OCI-LY7 (cell line): ENCODE measurements at regions not wholly inside any gene's neighbourhood (a gene's known extent, or its start where the extent isn't known, plus 50 kb on each side); places are given as distances from the start of the nearest gene placed in this dataset.

ENCODE experiments used
- BruUV-seq: library from RNA; stranded (reverse); fragments of 400-500 nt; replicated peaks from 2 replicates; lab custom pipeline; 2021; lab: Mats Ljungman, UMichigan
- CTCF ChIA-PET: fragments of 300-600 bp; sonication (Branson Sonifier 250); formaldehyde crosslinking; loops from one replicate; lab custom pipeline; 2022; ENCODE audit warnings: antibody characterized with exemption; ENCODE audit not compliant: unreplicated experiment; lab: Charles Lee
- POLR2A ChIA-PET: fragments of 300-600 bp; sonication (Branson Sonifier 250); formaldehyde crosslinking; loops from one replicate; lab custom pipeline; 2022; ENCODE audit warnings: antibody characterized with exemption; lab: Charles Lee
- DNase-seq: peaks from one replicate; pipeline ENCODE4 v3.0.0-alpha.2; 2015; ENCODE audit warnings: low spot score
- H2AFZ ChIP-seq: fragments of 200-600 bp; sonication (generic), shearing (Covaris generic); 2 replicates; pipeline ENCODE4 v1.6.1; 2014; ENCODE audit warnings: mild to moderate bottlenecking, antibody characterized with exemption, low read length, moderate library complexity
- H3K27ac ChIP-seq: fragments of 200-600 bp; sonication (generic); 2 replicates; pipeline ENCODE4 v1.5.1; 2014; ENCODE audit warnings: mixed run types, low read depth, mild to moderate bottlenecking, moderate library complexity, low read length, inconsistent platforms; ENCODE audit not compliant: poor library complexity, severe bottlenecking
- H3K36me3 ChIP-seq: fragments of 200-600 bp; sonication (generic); 2 replicates; pipeline ENCODE4 v1.6.1; 2014; ENCODE audit warnings: mild to moderate bottlenecking, antibody characterized with exemption, low read length, moderate library complexity, mixed read lengths; ENCODE audit not compliant: insufficient read depth
- H3K4me1 ChIP-seq: fragments of 200-600 bp; sonication (generic); 2 replicates; pipeline ENCODE4 v1.5.1; 2014; ENCODE audit warnings: mild to moderate bottlenecking, low read length; ENCODE audit not compliant: insufficient read depth, poor library complexity, severe bottlenecking
- H3K4me2 ChIP-seq: fragments of 200-600 bp; sonication (generic); 2 replicates; pipeline ENCODE4 v1.6.1; 2014; ENCODE audit warnings: mild to moderate bottlenecking, low read length
- H3K4me3 ChIP-seq: fragments of 200-600 bp; sonication (generic); 2 replicates; pipeline ENCODE4 v1.5.1; 2014; ENCODE audit warnings: mild to moderate bottlenecking, low read depth, low read length; ENCODE audit not compliant: poor library complexity, severe bottlenecking
- H3K79me2 ChIP-seq: fragments of 200-600 bp; sonication (generic); 2 replicates; pipeline ENCODE4 v1.6.1; 2016; ENCODE audit warnings: low read depth, mild to moderate bottlenecking, low read length, moderate library complexity, mixed read lengths; ENCODE audit not compliant: insufficient read depth
- H3K9me2 ChIP-seq: fragments of 200-600 bp; sonication (generic); 2 replicates; pipeline ENCODE4 v1.6.1; 2016; ENCODE audit warnings: mild to moderate bottlenecking, low read length, mixed read lengths; ENCODE audit not compliant: insufficient read depth
- H3K9me3 ChIP-seq: fragments of 200-600 bp; sonication (generic); 2 replicates; pipeline ENCODE4 v1.6.1; 2014; ENCODE audit warnings: mild to moderate bottlenecking, mixed run types, low read length, mixed read lengths
- H4K20me1 ChIP-seq: fragments of 200-600 bp; sonication (generic); 2 replicates; pipeline ENCODE4 v1.6.1; 2014; ENCODE audit warnings: mild to moderate bottlenecking, antibody characterized with exemption, low read length, moderate library complexity, mixed read lengths; ENCODE audit not compliant: insufficient read depth
- CTCF ChIP-seq: fragments of 200-600 bp; sonication (generic); conservative IDR thresholded peaks from 2 replicates; pipeline ENCODE4 v1.5.1; 2014; ENCODE audit warnings: mild to moderate bottlenecking, antibody characterized with exemption, low read length, moderate library complexity, mixed read lengths
- EZH2phosphoT487 ChIP-seq: fragments of 200-600 bp; sonication (generic); IDR thresholded peaks from 2 replicates; pipeline ENCODE4 v1.6.1; 2018; ENCODE audit warnings: low read depth, borderline replicate concordance, mild to moderate bottlenecking, mixed run types, antibody characterized with exemption, low read length, moderate library complexity, mixed read lengths
- intact Hi-C: fragments of 100-400 bp; cut with micrococcal nuclease; formaldehyde crosslinking; loops from one replicate; pipeline ENCODE4 v1.10.0; 2022; ENCODE audit not compliant: unreplicated experiment

- ChIA-PET POLR2A (no interaction called here), CTCF (no interaction called here)
- Histone ChIP-seq H2AFZ (no peak overlapping the region), H3K79me2 (no peaks in the 10 kb centered on the region), H4K20me1 (no peaks in the 10 kb centered on the region), H3K27ac (no peak overlapping the region), H3K4me1 (no peaks in the 10 kb centered on the region), H3K4me2 (no peak overlapping the region), H3K4me3 (no peak overlapping the region), H3K36me3 (no peaks in the 10 kb centered on the region), H3K9me3 (no peaks in the 10 kb centered on the region), H3K9me2 (no peaks in the 10 kb centered on the region)
- intact Hi-C loops, result no loop called here
- no peak for DNase-seq
- BruUV-seq, result no TSS peak
- TF ChIP-seq CTCF (no peak), EZH2phosphoT487 (no peak)
Observed at GRCh38 chr2:129721846-129722245, 257.6 kb upstream of the RAB6C start.

GRCh38 chr2:129722306-129723019, 257.0 kb upstream of the RAB6C start:
- no TSS peak for BruUV-seq
- no peaks in the 10 kb centered on the region for H3K79me2 ChIP-seq
- H4K20me1 ChIP-seq, result no peaks in the 10 kb centered on the region
- no peaks in the 10 kb centered on the region for H3K4me1 ChIP-seq
- H3K36me3 ChIP-seq, result no peaks in the 10 kb centered on the region
- H3K4me2 ChIP-seq, result no peak overlapping the region
- ChIA-PET POLR2A (no interaction called here), CTCF (no interaction called here)
- no peaks in the 10 kb centered on the region for H3K9me3 ChIP-seq
- H3K9me2 ChIP-seq, result no peaks in the 10 kb centered on the region
- intact Hi-C loops, result no loop called here
- H2AFZ ChIP-seq, result no peak overlapping the region
- no peak for TF ChIP-seq CTCF
- no peak overlapping the region for H3K27ac ChIP-seq
- no peak for DNase-seq
- no peak overlapping the region for H3K4me3 ChIP-seq

GRCh38 chr2:129723277-129724020, 256.0 kb upstream of the RAB6C start:
- H3K9me2 ChIP-seq, result no peaks in the 10 kb centered on the region
- no peak overlapping the region for H2AFZ ChIP-seq
- intact Hi-C loops, result no loop called here
- H3K4me1 ChIP-seq, result no peaks in the 10 kb centered on the region
- H3K4me3 ChIP-seq, result no peak overlapping the region
- no peaks in the 10 kb centered on the region for H3K36me3 ChIP-seq
- no peak for DNase-seq
- no peaks in the 10 kb centered on the region for H4K20me1 ChIP-seq
- H3K27ac ChIP-seq, result no peak overlapping the region
- no peaks in the 10 kb centered on the region for H3K9me3 ChIP-seq
- CTCF ChIA-PET, result no interaction called here
- TF ChIP-seq CTCF, result no peak
- no peak for TF ChIP-seq EZH2phosphoT487
- H3K4me2 ChIP-seq, result no peak overlapping the region
- H3K79me2 ChIP-seq, result no peaks in the 10 kb centered on the region
- BruUV-seq, result no TSS peak
- POLR2A ChIA-PET, result interaction anchor here (0.7 kb wide), 1 partner anchor 189 kb away, joined by 3 read pairs; no protein-coding TSS in a partner anchor
